Mesothelial cell of epicardium (in vitro differentiated cells): ENCODE measurements at regions not wholly inside any gene's neighbourhood (a gene's known extent, or its start where the extent isn't known, plus 50 kb on each side); places are given as distances from the start of the nearest gene placed in this dataset.

ENCODE experiments used
- DNase-seq, 2 experiments: peaks; one replicate each; pipeline ENCODE4 v3.0.0; 2021; ENCODE audit warnings: low spot score in 2 of 2; ENCODE audit not compliant: unreplicated experiment in 2 of 2
- H3K27ac Mint-ChIP-seq: 2 replicates; pipeline ENCODE4 v1.8.0; 2021; ENCODE audit warnings: mixed read lengths
- H3K27me3 Mint-ChIP-seq: 2 replicates; pipeline ENCODE4 v1.8.0; 2021; ENCODE audit warnings: low read depth, mixed read lengths
- H3K36me3 Mint-ChIP-seq: 2 replicates; pipeline ENCODE4 v1.8.0; 2021; ENCODE audit warnings: mixed read lengths
- H3K4me1 Mint-ChIP-seq: 2 replicates; pipeline ENCODE4 v1.8.0; 2021; ENCODE audit warnings: mixed read lengths
- H3K4me3 Mint-ChIP-seq: 2 replicates; pipeline ENCODE4 v1.8.0; 2021; ENCODE audit warnings: mild to moderate bottlenecking, moderate library complexity, mixed read lengths
- H3K9me3 Mint-ChIP-seq: 2 replicates; pipeline ENCODE4 v1.8.0; 2021; ENCODE audit warnings: mixed read lengths
- TF ChIP-seq, protein P1 (sequence below): fragments of 200-600 bp; sonication (generic); IDR thresholded peaks from one replicate; pipeline ENCODE4 v1.5.0; 2021; ENCODE audit warnings: antibody characterized with exemption; ENCODE audit not compliant: unreplicated experiment

DNA sequence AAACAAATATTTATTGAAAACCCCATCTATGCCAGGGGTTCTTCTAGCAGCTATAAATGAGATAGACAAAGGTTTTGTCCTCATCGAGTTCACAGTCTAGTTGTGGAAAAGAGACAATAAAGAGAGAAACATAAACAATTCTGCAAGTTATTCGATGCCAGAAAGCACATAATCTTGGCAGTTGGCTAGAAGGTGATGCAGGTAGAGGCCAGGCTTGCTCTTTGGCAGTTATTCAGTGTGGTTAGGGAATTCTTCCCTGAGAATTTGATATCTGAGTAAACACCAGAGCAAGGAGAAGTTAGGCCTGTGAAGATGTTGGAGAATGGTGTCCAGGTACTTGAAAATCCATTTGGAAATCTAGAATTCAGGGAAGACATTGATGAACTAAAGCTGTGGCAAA lies 547.4 kb downstream of the SLC4A3 start:
- Mint-ChIP-seq H3K27ac (no peak overlapping the region), H3K4me1 (peaks cover 12% of the 10 kb centered on the region), H3K9me3 (peaks cover 4% of the 10 kb centered on the region), H3K36me3 (no peaks in the 10 kb centered on the region), H3K4me3 (no peak overlapping the region), H3K27me3 (no peaks in the 10 kb centered on the region)
- no peak for DNase-seq
- TF ChIP-seq, protein P1, sequence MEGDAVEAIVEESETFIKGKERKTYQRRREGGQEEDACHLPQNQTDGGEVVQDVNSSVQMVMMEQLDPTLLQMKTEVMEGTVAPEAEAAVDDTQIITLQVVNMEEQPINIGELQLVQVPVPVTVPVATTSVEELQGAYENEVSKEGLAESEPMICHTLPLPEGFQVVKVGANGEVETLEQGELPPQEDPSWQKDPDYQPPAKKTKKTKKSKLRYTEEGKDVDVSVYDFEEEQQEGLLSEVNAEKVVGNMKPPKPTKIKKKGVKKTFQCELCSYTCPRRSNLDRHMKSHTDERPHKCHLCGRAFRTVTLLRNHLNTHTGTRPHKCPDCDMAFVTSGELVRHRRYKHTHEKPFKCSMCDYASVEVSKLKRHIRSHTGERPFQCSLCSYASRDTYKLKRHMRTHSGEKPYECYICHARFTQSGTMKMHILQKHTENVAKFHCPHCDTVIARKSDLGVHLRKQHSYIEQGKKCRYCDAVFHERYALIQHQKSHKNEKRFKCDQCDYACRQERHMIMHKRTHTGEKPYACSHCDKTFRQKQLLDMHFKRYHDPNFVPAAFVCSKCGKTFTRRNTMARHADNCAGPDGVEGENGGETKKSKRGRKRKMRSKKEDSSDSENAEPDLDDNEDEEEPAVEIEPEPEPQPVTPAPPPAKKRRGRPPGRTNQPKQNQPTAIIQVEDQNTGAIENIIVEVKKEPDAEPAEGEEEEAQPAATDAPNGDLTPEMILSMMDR: no peak

DNA sequence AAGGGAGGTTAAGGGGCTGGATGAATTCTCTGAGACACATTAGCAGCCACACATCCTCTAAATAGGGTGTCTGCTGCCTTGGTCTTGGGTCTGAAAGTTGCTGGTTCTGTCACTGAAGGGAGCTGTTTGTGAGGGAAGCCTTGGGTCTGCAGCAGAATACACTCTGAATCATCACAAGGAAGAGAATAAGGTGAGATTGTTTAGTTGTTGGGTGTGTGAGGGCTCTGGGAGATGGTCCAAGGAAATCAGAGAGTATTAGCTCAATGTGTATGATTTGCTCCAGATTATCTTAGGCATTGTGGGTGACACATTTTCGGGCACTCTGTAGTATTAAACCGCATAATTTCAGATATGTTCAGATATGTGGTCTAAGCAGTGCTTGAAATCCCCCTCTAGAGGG lies 548.5 kb downstream of the SLC4A3 start:
- Mint-ChIP-seq H3K9me3 (peaks cover 4% of the 10 kb centered on the region), H3K27ac (no peak overlapping the region), H3K4me3 (no peak overlapping the region), H3K4me1 (peaks cover 14% of the 10 kb centered on the region), H3K27me3 (no peaks in the 10 kb centered on the region), H3K36me3 (no peaks in the 10 kb centered on the region)
- TF ChIP-seq, protein P1: no peak
- no peak for DNase-seq

DNA sequence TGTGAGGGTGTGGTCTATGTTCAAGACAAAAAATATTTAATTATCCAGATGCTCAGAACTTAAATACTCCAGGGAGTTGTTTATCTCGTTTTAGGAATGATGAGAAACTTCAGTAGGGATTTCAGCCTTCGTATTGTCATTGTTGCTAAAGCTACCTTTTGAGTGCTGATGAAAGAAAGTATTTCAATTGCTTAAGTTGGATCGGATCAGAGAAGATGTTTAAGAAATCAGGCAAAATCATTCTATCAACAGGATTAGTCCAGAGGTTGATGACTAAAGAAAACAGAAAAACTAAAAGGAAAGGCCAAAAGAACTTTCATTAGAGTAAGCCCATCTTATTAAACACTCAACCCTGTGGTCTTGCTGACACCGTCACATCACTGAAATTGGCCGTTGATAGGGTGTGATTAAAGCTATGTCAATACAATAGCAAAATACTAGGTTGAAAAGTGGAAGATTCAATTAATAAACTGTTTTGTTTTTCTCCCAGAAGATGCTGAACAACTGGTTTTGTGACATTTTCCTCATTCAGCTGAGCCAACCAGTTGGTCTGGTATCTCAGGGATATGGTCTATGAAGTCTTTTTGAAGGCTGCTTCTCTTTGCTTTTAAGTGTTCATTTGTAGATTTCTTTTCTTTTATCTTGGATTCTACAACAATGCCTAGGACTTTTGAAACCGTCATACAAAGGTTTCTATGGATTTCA lies 551.7 kb downstream of the SLC4A3 start:
- peaks cover 4% of the 10 kb centered on the region for H3K9me3 Mint-ChIP-seq
- DNase-seq: no peak
- H3K27me3 Mint-ChIP-seq: no peaks in the 10 kb centered on the region
- H3K36me3 Mint-ChIP-seq: no peaks in the 10 kb centered on the region
- H3K4me3 Mint-ChIP-seq: no peak overlapping the region
- TF ChIP-seq, protein P1: no peak
- H3K4me1 Mint-ChIP-seq: peaks cover 14% of the 10 kb centered on the region
- H3K27ac Mint-ChIP-seq: peak overlapping the region; percentile 52

DNA sequence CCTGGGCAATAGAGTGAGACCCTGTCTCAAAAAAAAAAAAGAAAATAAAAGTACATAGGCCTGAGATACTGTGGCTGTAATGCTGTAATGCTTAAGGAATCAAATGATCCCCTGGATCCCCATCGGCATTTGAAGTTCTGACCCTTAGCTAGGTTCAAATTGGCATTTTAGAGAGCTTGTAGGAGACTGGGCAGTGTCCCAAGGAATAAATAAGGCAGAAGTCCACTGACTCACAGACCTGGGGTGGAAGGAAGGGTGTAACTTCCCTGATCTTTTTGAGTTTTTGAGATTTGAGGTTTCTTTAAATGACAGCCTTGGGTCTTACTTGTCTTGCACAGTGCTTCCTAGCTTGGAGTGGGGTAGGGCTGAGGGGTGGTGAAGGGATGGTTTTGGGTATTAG lies 553.7 kb downstream of the SLC4A3 start:
- Mint-ChIP-seq H3K9me3 (peaks cover 4% of the 10 kb centered on the region), H3K27me3 (no peaks in the 10 kb centered on the region), H3K4me1 (peaks cover 14% of the 10 kb centered on the region), H3K4me3 (no peak overlapping the region), H3K36me3 (no peaks in the 10 kb centered on the region), H3K27ac (no peak overlapping the region)
- TF ChIP-seq, protein P1: no peak
- DNase-seq: no peak

DNA sequence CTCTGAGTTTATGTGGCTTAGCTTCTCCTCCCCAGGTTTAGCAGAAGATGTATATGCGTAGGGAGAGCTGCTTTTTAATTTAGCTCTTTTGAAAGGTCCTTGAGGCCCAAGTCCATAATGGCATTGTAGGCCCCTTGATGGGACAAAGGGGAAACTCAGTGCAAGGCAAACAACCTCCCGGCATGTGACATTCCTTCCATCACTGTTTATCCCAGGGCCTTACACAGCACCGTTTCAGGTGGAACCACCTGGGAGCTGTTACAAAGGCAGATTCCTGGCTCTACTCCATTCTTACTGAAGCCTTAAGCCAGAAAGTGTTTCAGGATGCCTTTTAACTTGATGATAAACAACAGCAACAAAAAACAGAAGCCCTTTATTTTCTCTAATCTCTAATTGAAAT lies 555.4 kb downstream of the SLC4A3 start:
- Mint-ChIP-seq H3K4me3 (no peak overlapping the region), H3K9me3 (peaks cover 4% of the 10 kb centered on the region), H3K27me3 (no peaks in the 10 kb centered on the region), H3K36me3 (no peaks in the 10 kb centered on the region), H3K27ac (no peak overlapping the region), H3K4me1 (peaks cover 14% of the 10 kb centered on the region)
- no peak for DNase-seq
- TF ChIP-seq, protein P1: no peak
